OCI-LY1 (cell line): ENCODE measurements at regions not wholly inside any gene's neighbourhood (a gene's known extent, or its start where the extent isn't known, plus 50 kb on each side); places are given as distances from the start of the nearest gene placed in this dataset.

Experiments used
- CTCF ChIP-seq: fragments of 200-600 bp; sonication (generic), shearing (Covaris generic); IDR thresholded peaks from 2 replicates; pipeline ENCODE4 v1.5.1; 2017; ENCODE audit warnings: mild to moderate bottlenecking, antibody characterized with exemption, low read length, moderate library complexity, mixed read lengths
- EZH2 ChIP-seq: fragments of 200-600 bp; sonication (generic), shearing (Covaris generic); IDR thresholded peaks from 2 replicates; pipeline ENCODE4 v1.8.0; 2017; ENCODE audit warnings: borderline replicate concordance, mixed run types, mild to moderate bottlenecking, antibody characterized with exemption, low read length, moderate library complexity, mixed read lengths

GRCh38 chr1:105102371-105102770 is 1352.7 kb downstream of the AMY1C start:
- no peak for TF ChIP-seq CTCF
- no peak for TF ChIP-seq EZH2
